ENCODE measurements at regions not wholly inside any gene's neighbourhood (a gene's known extent, or its start where the extent isn't known, plus 50 kb on each side); places are given as distances from the start of the nearest gene placed in this dataset.

GRCh38 chr2:168345601-168346000 lies 98.2 kb upstream of the STK39 start:
- ATAC-seq (no peak), DNase-seq (no peak)
- Histone ChIP-seq H3K27ac (no peak overlapping the region), H3K9me3 (no peaks in the 10 kb centered on the region), H3K27me3 (no peaks in the 10 kb centered on the region), H3K4me1 (peaks cover 0 to 9% (median 0%) of the 10 kb centered on the region in 9 donors), H3K4me3 (no peak overlapping the region), H3K36me3 (no peaks in the 10 kb centered on the region)
- intact Hi-C loops (cut with DNase I) = loop anchor here (5.0 to 10.0 kb wide), 7 partner anchors 211 to 577 kb away; no protein-coding TSS in a partner anchor
- no peak for TF ChIP-seq CTCF (IDR thresholded peaks at IDR 0.05)
- WGBS, 2 donors = 48 to 68% methylated on average over 3 of the region's 3 CpGs

GRCh38 chr2:168346725-168347477 lies 99.5 kb upstream of the STK39 start:
- Histone ChIP-seq H3K27me3 (no peaks in the 10 kb centered on the region), H3K4me1 (peaks cover 0 to 9% (median 0%) of the 10 kb centered on the region in 9 donors), H3K4me3 (peak overlapping the region in 9 of 10 donors; percentile 31 to 60 (median 51)), H3K27ac (peak overlapping the region in 6 of 10 donors; percentile 19 to 61 (median 40)), H3K9me3 (no peaks in the 10 kb centered on the region), H3K36me3 (no peaks in the 10 kb centered on the region)
- DNase-seq = peak; percentile 23 to 69
- peak; percentile 70 to 91 (median 83) for TF ChIP-seq CTCF (IDR thresholded peaks at IDR 0.05)
- intact Hi-C loops (cut with DNase I) = loop anchor here (1.0 to 10.0 kb wide), 13 partner anchors 212 to 575 kb away; no protein-coding TSS in a partner anchor
- ATAC-seq = peak; percentile 80 to 95 (median 86)
- WGBS, 2 donors = 17% methylated on average over 13 of the region's 13 CpGs

- peaks cover 0 to 9% (median 0%) of the 10 kb centered on the region in 9 donors for H3K4me1 ChIP-seq
- 67 to 78% methylated on average over 2 of the region's 2 CpGs for WGBS, 2 donors
- peak in 8 of 9 donors; percentile 17 to 53 (median 44) for TF ChIP-seq CTCF (IDR thresholded peaks at IDR 0.05)
- intact Hi-C loops (cut with DNase I) = loop anchor here (2.0 to 10.0 kb wide), 8 partner anchors 213 to 574 kb away; no protein-coding TSS in a partner anchor
- H3K27ac ChIP-seq = no peak overlapping the region
- peak; percentile 44 to 78 (median 70) for ATAC-seq
- H3K36me3 ChIP-seq = no peaks in the 10 kb centered on the region
- peaks cover 0 to 5% (median 0%) of the 10 kb centered on the region in 11 donors for H3K9me3 ChIP-seq
- peak; percentile 11 to 18 for DNase-seq
- no peak overlapping the region for H3K4me3 ChIP-seq
- no peaks in the 10 kb centered on the region for H3K27me3 ChIP-seq
Observed at GRCh38 chr2:168348076-168348475, 100.7 kb upstream of the STK39 start.

GRCh38 chr2:168350380-168350779 lies 103.0 kb upstream of the STK39 start:
- no peak for TF ChIP-seq CTCF (IDR thresholded peaks at IDR 0.05)
- DNase-seq (no peak), ATAC-seq (no peak)
- no peak overlapping the region for H3K4me3 ChIP-seq
- intact Hi-C loops (cut with DNase I) = no loop called here
- H3K27ac ChIP-seq = no peak overlapping the region
- no peaks in the 10 kb centered on the region for H3K27me3 ChIP-seq
- H3K4me1 ChIP-seq = peaks cover 0 to 9% (median 0%) of the 10 kb centered on the region in 9 donors
- WGBS, 2 donors = 79 to 83% methylated on average over 2 of the region's 2 CpGs
- H3K9me3 ChIP-seq = peaks cover 0 to 13% (median 0%) of the 10 kb centered on the region in 11 donors
- no peaks in the 10 kb centered on the region for H3K36me3 ChIP-seq

All from heart right ventricle (tissue), 16 donors.